ENCODE measurements at regions not wholly inside any gene's neighbourhood (a gene's known extent, or its start where the extent isn't known, plus 50 kb on each side); places are given as distances from the start of the nearest gene placed in this dataset.

DNA sequence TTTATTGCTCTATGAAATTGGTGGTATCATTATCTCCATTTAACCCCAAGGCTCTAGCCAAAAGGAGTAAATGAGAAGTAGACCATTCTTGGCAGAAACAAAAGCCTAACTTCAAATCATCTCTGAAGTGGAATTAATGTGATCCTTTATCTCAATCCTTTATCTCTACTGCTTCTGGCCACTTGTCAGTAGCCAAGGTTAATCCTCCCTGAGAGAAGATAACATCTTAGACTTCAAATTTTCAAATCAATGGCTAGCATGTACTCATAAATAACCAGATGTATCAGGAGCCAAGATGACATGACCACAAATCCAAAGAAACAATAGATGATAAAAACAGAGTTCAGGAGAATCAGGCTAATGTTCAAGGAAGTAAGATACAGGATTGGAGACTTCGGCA is 123.1 kb upstream of the RASSF8 start:
- DNase-seq: no peak

DNA sequence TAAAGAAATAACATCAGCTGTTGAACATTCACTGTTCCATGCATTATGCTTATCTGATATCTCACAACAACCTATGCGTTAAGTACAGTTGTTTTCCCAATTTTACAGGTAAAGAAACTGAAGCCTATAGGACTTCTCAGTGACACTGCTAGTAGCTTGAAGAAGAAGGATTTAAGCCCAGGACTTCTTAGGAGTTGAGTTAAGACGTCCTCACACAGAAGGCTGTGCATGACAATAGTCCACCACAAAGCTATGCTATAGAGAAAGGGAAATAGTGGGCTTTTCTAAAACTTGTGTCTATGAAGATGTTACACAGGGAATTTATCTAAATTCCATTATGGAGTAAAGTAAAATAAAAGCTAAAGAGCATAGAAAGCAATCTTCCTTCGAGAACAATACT is 120.5 kb upstream of the RASSF8 start:
- DNase-seq: no peak

DNA sequence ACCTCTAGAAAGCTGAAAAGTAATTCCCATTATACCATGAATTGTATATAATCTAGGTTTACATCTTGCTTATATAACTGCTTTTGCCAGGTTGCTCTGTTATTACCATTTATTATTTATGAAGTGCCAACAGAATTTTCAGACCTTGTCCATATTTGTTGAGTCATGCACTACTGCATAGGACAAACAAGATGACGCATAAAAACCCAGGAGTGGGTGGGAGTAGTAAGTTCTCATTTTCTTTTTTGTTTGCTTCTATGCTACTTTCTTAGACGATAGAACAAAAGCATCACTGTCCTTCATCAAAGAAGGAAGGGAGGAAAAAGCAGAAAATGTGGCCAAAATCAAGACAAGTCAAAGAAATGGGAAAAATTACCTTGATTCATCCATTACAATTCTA is 119.0 kb upstream of the RASSF8 start:
- DNase-seq: no peak

DNA sequence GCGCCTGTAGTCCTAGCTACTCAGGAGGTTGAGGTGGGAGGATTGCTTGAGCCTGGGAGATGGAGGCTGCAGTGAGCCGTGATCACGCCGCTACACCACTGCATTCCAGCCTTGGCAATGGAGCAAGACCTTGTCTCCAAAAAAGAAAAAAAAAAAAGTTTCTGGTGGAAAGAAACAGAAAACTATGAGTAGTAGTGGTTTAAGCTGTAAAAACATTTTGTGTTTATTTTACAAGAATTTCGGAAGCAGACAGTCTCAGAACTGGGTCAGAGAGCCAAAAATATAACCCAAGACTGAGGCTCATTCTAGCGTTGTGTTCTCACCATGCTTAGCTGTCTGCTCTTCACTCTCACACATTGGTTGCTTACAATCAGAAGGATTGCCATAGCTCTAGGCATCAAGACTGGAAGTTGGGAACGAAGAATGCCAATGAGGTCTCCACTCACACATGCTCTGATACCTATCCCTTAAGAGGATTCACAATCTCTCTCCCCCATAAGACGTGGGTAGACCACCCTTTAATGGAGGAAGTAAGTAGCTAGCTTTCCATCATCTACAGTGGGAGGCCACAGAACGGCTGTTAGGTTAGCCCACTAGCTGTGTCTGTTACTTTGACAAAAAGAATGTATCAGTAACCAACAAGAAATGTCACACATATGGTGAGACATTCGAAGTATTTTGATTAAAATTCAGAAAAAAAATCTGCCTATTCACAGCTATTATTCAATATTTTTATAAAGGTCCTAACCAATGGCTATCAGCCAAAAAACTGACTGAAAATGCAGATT is 117.6 kb upstream of the RASSF8 start:
- no peak for DNase-seq

DNA sequence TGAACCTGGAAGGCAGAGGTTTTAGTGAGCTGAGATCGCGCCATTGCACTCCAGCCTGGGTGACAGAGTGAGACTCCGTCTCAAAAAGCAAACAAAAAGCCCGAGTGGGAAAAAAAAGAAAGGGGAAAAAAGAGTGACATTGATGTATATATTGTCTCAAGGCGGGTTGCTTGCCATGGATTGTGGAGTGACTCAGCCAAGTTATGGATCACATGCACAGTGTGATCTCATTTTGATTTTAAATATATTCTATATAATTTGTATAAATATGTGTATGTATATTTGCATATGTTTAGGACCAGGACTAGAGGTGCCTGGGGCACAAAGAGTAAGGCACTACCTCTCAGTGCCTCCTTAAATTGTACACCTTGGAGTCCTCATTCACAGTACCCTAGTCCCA is 116.2 kb upstream of the RASSF8 start:
- DNase-seq: no peak

DNA sequence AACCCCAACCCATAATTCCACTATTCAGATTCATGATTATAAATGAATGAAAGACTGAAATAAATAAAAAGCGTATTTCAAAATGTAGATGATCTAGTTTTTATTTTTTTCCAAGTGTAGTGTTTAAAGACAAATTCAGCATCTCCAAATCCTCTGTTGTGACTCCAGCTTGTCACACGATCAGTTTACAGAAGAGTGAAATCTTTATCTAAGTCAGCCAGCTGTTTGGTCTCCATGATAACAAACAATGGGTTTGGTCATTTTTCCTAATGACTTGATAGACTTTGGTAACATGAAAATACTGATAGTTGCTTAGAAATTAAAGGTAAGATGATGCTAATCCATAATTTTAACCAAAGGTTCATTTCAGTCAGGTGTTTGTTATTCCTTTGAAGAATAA is 114.5 kb upstream of the RASSF8 start:
- DNase-seq: no peak

DNA sequence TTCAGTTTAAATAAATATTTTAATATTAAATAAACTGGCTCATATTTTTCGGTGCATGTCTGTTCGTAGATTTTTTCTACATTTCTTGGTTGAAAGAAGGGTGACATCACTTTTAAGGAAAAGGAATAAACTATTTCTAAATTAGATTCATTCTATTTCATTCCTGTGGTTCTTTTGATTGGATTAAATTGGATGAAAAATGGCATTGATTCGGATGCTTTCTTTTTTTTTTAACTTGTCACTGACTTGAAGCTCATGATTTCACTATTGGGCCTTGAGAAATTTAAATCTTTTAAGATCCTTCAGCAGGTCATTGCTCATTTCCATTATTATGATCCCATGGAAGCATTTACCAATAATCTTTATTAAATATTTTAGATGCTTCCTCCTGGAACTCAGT is 113.1 kb upstream of the RASSF8 start:
- DNase-seq: no peak

DNA sequence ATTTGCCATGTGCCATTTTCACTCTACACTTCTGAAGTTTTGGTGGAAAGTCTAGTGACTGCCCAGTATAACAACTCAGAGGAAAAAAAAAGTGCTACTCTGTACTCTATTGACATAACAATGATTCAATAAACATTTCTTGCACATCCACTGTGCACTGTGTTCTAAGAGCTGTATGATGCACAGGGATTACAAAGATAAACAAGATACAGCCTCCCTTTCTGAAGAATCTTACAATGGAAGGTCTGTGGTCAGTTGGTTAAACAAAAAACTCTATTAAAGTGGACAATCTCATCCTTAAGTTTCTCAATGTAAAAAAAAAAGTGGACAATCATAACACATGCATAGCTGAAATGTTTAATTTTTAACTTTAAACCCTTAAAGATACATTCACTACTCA is 105.7 kb upstream of the RASSF8 start:
- DNase-seq: no peak

DNA sequence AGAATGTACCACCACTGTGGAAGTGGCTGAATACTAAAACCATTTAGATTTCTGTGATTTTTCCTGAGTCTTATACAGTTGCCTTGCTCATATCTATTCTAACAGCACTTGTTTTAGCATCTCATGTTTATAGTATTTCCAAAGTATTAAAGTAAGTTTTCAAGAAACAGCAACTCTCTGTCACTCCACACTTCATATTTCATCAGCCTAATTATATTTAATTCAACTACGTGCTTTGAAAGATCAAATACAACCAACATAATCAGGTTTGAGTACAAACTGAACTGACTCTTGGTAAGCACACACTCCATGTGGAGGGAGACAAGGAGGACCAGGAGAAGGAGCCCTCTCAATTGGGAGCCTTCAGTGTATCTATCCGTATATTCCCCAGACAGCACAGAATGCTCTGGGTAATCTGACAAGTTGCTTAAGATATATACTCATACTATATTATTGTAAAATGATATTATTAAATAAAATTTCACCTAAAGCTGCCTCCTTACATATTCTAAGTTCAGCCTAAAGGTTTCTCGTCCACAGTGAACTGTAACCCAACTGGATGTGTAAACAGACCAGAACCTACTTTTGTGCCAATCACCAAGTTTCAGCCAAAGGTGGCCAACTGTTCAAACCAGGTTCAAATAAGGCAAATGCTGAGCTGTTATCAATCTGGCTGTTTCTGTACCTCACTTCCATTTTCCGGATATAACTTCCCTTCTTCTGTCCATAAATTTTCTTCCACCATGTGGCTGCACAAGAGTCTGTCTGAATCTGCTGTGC is 105.0 kb upstream of the RASSF8 start:
- DNase-seq: no peak

DNA sequence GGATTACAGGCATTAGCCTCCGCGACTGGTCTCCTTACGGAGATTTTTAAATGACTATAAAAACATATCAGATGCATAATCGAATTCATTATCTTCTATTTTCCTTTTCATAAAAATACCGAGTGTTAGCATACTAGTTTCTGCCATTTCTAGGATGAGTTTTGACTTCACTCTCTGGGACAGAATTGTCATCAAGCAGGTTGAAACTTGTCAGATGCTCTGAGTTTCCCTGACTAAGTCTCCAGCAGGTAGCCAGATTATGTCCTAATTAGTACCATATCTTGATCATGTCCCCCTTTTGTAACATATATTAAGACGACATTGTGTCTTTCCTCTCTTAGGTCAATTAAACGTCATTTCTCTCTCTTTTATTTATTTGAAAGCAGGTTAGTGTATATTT is 103.5 kb upstream of the RASSF8 start:
- no peak for DNase-seq

DNA sequence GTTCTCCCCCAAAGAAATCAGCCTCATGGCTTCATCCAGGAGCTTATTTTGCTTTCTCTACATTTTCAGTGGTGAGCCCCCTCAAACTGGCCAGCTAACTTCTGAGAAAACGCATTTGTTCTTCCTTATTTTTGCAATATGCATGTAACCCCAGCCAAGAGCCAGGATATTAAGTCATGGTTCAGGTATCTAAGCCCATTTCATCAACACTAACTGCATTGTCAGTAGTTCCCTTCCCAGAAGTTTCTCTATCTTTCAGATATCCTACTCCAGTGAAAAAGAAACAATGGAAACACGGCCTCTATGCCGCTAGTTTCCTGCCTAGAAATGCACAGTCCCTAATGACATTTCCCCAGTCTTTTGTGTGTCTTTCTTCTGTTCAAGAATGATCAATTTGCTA is 102.8 kb upstream of the RASSF8 start:
- DNase-seq: no peak

DNA sequence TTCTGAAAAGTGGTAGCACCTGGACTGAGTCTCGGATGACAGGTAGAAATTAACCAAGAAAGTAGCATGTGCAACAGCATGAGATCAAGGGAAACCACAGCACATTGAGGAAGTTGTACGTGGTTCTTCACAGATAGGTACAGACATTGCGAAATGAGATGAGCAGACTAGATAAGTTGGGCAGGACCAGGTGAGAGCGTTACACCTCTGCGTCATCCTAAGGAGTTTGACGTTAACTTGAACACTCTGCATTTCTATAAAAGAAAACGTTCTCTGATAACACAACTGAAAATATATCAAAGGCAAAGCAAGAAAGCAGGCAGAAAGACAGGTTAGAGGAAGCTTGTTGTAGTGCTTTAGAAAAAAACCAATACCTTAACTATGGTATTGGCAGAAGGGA is 98.5 kb upstream of the RASSF8 start:
- no peak for DNase-seq

DNA sequence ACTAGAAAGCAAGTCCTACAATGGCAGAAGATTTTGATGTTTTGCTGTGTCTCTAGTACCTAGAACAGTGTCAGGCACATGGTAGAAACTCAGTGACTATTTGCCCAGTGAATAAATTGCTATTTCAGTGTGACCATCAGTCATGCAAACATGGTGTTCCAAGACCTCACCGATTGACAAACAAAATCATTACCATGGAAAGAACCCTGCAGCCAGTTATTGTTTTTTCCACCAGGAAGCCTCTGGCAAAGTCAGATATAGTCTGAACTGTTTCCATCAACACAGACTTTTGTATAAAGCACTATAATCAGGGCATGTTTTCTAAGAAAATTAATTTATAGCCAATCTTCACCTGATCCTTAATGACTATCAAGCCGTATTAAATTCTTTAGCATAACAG is 97.3 kb upstream of the RASSF8 start:
- no peak for DNase-seq

DNA sequence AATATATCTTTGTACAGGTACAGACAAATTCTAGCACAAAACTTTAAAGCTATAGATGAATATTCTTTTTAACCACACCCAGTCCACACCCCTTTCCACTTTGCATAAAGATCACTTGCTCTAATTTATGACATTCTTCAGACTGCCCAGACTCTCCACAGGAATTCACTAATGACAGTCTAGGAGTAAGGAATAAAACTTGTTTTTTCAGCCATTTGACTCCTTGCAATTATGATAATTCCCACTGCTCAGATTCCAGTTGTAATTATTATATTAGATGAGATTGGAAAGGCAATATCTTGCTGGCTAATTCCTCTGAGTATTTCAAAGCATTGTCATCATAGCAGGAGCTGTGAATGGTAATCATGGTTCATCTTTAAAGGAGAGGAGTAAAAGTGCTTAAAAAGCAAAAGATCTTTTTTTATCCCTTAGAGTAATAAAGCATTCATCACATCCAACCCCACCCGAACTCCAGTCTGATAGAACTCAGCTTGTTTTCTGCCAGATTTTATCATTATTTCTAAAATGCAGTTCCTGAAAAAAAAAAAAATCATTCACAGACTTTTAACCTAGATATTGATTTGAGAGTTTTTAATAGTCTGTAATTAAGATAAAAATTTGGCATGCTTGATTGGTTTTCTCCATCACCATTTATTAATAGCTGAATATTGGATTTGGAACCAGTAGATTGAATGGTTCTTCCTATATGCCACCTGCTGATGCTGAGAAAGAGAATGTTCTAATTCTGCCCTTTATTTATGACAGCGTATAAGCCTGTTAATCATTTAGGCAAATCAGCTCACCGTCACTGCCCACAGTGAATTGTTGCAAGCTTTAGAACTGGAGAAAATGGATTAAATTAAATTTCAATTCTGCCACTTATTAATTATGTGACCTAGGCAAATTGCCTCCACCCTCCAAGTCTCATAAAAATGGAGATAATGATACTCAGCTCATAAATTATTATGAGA is 93.9 kb upstream of the RASSF8 start:
- no peak for DNase-seq

DNA sequence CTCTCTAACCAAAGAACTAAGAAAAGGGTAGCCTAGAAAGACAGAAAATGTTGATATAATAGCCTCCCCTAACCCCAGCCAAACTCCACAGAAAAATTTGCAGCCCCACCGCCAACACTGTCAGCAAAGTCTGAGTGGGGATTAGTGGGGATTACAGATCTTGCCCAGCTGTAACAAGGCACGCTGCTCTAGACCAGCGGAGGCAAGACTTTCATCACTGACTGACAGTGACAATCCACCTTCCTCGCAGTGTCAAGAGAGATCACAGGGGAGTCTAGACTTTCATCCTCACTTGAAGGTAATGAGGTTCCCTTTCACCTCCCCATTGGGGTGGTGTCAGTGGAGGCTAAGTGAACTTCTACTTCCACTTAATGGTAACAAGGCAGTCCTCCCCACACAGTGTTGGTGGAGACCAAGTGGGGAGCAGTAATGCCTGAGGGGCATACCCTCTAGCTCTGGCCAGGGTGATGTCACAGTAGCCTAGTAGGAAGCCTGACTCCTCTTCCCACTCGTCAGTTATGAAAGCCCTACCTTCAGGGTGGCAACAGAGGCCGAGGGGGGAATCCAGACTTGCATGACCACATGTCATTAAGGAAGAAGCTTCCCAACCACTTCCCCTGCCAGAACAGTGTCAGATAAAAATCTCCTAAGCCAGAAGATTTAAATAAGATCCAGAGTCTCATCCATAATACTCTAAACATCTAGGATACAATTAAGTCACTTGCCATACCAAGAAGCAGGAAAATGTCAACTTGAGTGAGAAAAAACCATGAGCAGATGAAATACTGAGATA is 91.7 kb upstream of the RASSF8 start:
- peak; percentile 60 for DNase-seq

DNA sequence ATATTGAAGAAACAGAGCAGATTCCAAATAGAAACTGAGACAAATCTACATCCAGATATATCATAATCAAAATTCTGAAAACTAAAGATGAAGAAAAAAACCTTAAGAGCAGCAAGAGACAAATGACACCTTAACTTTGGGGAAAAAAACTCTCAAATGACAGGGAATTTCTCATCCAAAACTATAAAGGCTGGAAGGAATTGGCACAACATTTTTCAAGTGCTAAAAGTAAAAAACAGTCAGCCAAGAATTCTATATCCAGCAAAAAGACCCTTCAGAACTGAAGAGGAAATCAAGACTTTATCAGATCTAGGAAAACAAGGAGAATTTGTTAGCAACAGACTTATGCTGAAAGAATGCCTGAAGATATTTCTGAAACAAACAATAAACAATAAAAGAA is 90.3 kb upstream of the RASSF8 start:
- no peak for DNase-seq

DNA sequence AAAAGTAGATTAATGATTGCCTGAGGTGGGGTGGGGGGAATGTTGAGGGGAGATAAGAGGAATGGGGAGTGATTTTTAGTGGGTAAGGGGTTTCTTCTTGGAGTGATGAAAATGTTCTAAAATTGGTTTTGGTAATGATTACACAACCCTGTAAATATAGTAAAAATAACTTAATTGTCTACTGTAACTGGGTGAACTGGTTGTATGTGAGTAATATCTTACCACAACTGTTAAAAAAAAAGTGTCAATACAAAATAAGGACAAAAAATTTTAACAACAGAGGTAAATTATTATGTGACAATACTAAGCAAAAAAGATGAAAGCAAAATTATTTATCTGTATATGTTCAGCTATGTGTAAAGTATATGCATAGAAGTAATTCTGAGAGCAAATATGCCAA is 86.3 kb upstream of the RASSF8 start:
- DNase-seq: no peak

DNA sequence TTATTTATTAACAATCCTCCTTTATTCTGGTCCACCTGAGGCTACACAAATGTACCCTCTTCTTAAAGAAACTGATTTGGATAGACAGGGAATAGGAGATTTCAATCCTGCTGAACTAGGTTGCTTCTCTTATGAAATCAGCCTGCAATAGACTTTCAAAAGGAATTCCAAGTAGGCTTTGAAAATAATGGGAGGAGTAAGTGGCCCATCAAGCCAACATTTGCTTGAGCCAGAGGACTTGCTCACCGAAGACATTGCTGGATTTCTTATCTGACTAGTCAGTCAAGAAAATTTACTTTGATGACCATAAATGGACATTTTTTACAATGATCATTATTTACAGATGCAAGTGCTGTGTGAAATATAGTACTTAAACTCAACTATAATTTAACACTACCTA is 82.8 kb upstream of the RASSF8 start:
- DNase-seq: no peak

DNA sequence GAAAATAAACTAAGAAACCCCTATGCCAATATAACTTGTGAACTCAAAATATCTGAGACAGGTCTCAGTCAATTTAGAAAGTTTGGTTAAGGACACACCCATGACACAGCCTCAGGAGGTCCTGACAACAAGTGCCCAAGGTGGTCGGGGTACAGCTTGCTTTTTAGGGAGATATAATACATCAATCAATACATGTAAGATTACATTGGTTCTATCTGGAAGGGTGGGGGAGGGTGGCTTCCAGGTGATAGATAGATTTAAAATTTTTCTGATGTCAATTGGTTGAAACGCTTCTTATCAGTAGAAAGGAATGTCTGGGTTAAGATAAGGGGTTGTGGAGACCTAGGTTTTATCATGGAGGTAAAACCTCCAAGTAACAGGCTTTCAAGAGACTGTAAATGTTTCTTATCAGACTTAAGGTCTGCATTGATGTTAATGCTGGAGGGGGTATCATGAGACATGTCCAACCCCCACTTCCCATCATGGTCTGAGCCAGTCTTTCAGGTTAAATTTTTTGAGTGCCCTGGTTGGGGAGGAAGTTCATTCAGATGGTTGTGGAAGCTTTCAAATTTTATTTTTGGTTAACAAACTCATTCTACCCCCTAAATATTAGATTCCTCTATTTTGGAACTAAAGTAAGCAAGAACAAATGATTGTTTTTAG is 82.0 kb upstream of the RASSF8 start:
- no peak for DNase-seq

DNA sequence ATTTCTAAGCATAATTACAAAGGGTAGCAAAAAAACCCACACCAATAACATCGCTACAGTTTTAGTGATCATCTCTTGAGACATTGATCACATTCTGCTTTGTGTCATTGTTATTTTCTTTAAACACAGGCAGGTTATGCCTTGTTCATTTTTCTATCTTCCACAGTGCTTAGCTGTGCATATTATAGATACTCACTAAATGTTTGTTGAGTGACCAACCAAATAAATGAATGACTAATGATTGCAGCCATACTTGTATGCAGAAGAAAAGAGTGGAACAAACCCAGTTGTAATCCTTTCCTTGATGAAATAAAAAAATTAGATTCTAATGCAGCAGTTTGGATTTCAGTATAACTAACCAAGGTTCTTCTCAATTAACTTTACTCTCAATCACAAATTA is 81.0 kb upstream of the RASSF8 start:
- DNase-seq: no peak

DNA sequence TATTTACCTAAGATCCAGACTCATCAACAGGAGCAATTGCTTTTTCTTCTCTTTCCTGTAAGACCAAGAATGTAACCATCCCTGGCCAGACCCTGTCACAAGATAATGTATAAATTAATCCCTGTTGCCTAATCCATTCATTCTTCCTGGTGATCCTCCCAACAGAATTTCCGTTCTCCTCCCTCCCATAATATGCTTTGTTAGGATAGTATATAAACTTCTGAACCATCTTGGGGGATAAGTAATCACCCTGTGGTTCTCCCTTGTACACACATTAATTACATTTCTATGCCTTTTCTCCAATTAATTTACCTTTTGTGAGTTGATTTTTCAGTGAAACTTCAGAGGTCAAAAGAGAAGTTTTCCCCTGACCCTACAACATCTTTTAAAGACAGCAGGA is 76.2 kb upstream of the RASSF8 start:
- DNase-seq: no peak
